PC-9 (cell line): ENCODE measurements at regions not wholly inside any gene's neighbourhood (a gene's known extent, or its start where the extent isn't known, plus 50 kb on each side); places are given as distances from the start of the nearest gene placed in this dataset.

Experiments used
- BruUV-seq: library from RNA; stranded (reverse); fragments of 400-500 nt; replicated peaks from 2 replicates; lab custom pipeline; 2021; lab: Mats Ljungman, UMichigan
- CTCF ChIA-PET: fragments of 300-600 bp; sonication (Branson Sonifier 250); formaldehyde crosslinking; loops from one replicate; lab custom pipeline; 2022; ENCODE audit warnings: antibody characterized with exemption; lab: Charles Lee
- POLR2A ChIA-PET: fragments of 300-600 bp; sonication (Branson Sonifier 250); formaldehyde crosslinking; loops from one replicate; lab custom pipeline; 2022; ENCODE audit warnings: antibody characterized with exemption; ENCODE audit not compliant: unreplicated experiment; lab: Charles Lee
- DNase-seq, 2 experiments: peaks; one replicate each; pipeline versions ENCODE4 v3.0.0 to v3.0.0-alpha.2; 2015 to 2022; ENCODE audit warnings: mixed read lengths in 1 of 2
- H2AFZ ChIP-seq: fragments of 200-600 bp; sonication (generic); 2 replicates; pipeline ENCODE4 v1.8.1; 2017; ENCODE audit warnings: antibody characterized with exemption
- H3F3A ChIP-seq: fragments of 200-600 bp; sonication (generic); 2 replicates; pipeline ENCODE4 v1.8.1; 2017; ENCODE audit warnings: antibody characterized with exemption, mild to moderate bottlenecking, low read depth; ENCODE audit not compliant: insufficient read depth
- H3K27ac ChIP-seq: fragments of 200-600 bp; sonication (generic); 2 replicates; pipeline ENCODE4 v1.6.1; 2016; ENCODE audit warnings: mixed run types
- H3K27me3 ChIP-seq: fragments of 200-600 bp; sonication (generic); 2 replicates; pipeline ENCODE4 v1.6.1; 2016; ENCODE audit warnings: low read depth, mixed run types; ENCODE audit not compliant: insufficient read depth
- H3K36me3 ChIP-seq: fragments of 200-600 bp; sonication (generic); 2 replicates; pipeline ENCODE4 v1.6.1; 2016; ENCODE audit warnings: low read depth, mixed run types
- H3K4me1 ChIP-seq: fragments of 200-600 bp; sonication (generic); replicated peaks from 2 replicates; pipeline ENCODE4 v1.6.1; 2016; ENCODE audit warnings: mixed run types; ENCODE audit not compliant: insufficient read depth
- H3K4me2 ChIP-seq: fragments of 200-600 bp; sonication (generic); 2 replicates; pipeline ENCODE4 v1.6.1; 2017; ENCODE audit warnings: mixed run types
- H3K4me3 ChIP-seq: fragments of 200-600 bp; sonication (generic); 2 replicates; pipeline ENCODE4 v1.6.1; 2016; ENCODE audit warnings: mixed run types
- H3K79me2 ChIP-seq: fragments of 200-600 bp; sonication (generic); 2 replicates; pipeline ENCODE4 v1.6.1; 2017; ENCODE audit warnings: low read depth, mixed run types
- H3K9me2 ChIP-seq: fragments of 200-600 bp; sonication (generic); 2 replicates; pipeline ENCODE4 v1.8.1; 2017; ENCODE audit warnings: mild to moderate bottlenecking; ENCODE audit not compliant: insufficient read depth
- H3K9me3 ChIP-seq: fragments of 200-600 bp; sonication (generic); 2 replicates; pipeline ENCODE4 v1.8.1; 2016; ENCODE audit warnings: low read depth; ENCODE audit not compliant: insufficient read depth
- H4K20me1 ChIP-seq: fragments of 200-600 bp; sonication (generic); 2 replicates; pipeline ENCODE4 v1.8.1; 2017; ENCODE audit not compliant: insufficient read depth
- CTCF ChIP-seq: fragments of 200-600 bp; sonication (generic); conservative IDR thresholded peaks from 2 replicates; pipeline ENCODE4 v1.6.1; 2017; ENCODE audit warnings: mixed run types, antibody characterized with exemption, mild to moderate bottlenecking, moderate library complexity
- EZH2 ChIP-seq: fragments of 200-600 bp; sonication (generic); IDR thresholded peaks from 2 replicates; pipeline ENCODE4 v1.8.0; 2017; ENCODE audit warnings: antibody characterized with exemption, low read depth
- intact Hi-C: fragments of 100-400 bp; cut with micrococcal nuclease; formaldehyde crosslinking; loops from one replicate; pipeline ENCODE4 v1.10.0; 2022; ENCODE audit not compliant: unreplicated experiment

DNA sequence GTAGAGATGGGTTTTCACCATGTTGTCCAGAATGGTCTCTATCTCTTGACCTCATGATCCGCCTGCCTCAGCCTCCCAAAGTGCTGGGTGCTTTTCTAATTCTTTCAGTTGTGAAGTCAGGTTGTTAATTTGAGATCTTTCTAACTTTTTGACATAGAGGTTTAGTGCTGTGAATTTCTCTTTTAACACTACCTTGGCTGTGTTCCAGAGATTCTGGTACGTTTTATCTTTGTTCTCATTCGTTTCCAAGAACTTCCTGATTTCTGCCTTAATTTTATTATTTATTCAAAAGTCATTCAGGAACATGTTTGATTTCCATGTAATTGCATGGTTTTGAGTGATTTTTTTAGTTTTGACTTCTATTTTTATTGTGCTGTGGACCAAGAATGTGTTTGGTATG is 63.5 kb upstream of the CCDC54 start:
- Histone ChIP-seq H3K36me3 (no peaks in the 10 kb centered on the region), H3K4me1 (no peaks in the 10 kb centered on the region), H4K20me1 (no peaks in the 10 kb centered on the region), H3K4me2 (no peak overlapping the region), H3K79me2 (no peaks in the 10 kb centered on the region), H3K4me3 (no peak overlapping the region), H3K9me3 (no peaks in the 10 kb centered on the region; the same call in 1 of the 2 replicates), H3K27me3 (no peaks in the 10 kb centered on the region), H3K9me2 (no peaks in the 10 kb centered on the region; the same call in 1 of the 2 replicates), H2AFZ (no peak overlapping the region), H3F3A (no peaks in the 10 kb centered on the region), H3K27ac (no peak overlapping the region)
- BruUV-seq, result no TSS peak
- ChIA-PET POLR2A (no interaction called here), CTCF (no interaction called here)
- no peak for DNase-seq
- intact Hi-C loops, result no loop called here
- TF ChIP-seq CTCF (no peak), EZH2 (no peak)

DNA sequence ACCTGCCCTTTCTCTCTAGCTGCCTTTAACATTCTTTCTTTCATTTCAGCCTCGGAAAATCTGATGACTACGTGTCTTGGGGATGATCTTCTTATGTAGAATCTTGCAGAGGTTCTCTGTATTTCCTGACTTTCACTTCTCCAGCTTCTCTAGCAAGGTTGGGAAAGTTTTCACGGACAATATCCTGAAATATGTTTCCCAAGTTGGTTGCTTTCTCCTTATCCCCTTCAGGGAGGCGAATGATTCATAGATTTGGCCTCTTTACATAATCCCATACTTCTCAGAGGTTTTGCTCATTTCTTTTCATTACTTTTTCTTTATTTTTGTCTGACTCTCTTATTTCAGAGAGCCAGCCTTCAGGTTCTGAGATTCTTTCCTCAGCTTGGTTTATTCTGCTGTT is 62.1 kb upstream of the CCDC54 start:
- Histone ChIP-seq H3K9me2 (no peaks in the 10 kb centered on the region; the same call in 1 of the 2 replicates), H3K27ac (no peak overlapping the region), H3K4me2 (0 out of 2 replicates have a peak overlapping the region, but pooled peaks have one; percentile 3), H4K20me1 (no peaks in the 10 kb centered on the region), H2AFZ (peak overlapping the region; percentile 7; the same call in 1 of the 2 replicates), H3K27me3 (no peaks in the 10 kb centered on the region), H3K4me1 (no peaks in the 10 kb centered on the region), H3K36me3 (no peaks in the 10 kb centered on the region), H3K9me3 (no peaks in the 10 kb centered on the region; the same call in 1 of the 2 replicates), H3K4me3 (no peak overlapping the region), H3F3A (no peaks in the 10 kb centered on the region), H3K79me2 (no peaks in the 10 kb centered on the region)
- DNase-seq, result no peak
- ChIA-PET POLR2A (no interaction called here), CTCF (no interaction called here)
- BruUV-seq, result no TSS peak
- no peak for TF ChIP-seq EZH2
- no peak for TF ChIP-seq CTCF
- intact Hi-C loops, result no loop called here

- Histone ChIP-seq H3K27me3 (no peaks in the 10 kb centered on the region), H4K20me1 (no peaks in the 10 kb centered on the region), H3F3A (no peaks in the 10 kb centered on the region), H3K4me1 (no peaks in the 10 kb centered on the region), H2AFZ (no peak overlapping the region), H3K9me2 (no peaks in the 10 kb centered on the region), H3K79me2 (no peaks in the 10 kb centered on the region), H3K4me2 (no peak overlapping the region), H3K27ac (no peak overlapping the region), H3K36me3 (no peaks in the 10 kb centered on the region), H3K4me3 (no peak overlapping the region), H3K9me3 (no peaks in the 10 kb centered on the region)
- DNase-seq, result no peak
- ChIA-PET CTCF (no interaction called here), POLR2A (no interaction called here)
- BruUV-seq, result no TSS peak
- TF ChIP-seq CTCF, result no peak
- no peak for TF ChIP-seq EZH2
- intact Hi-C loops, result no loop called here
Measured at GRCh38 chr3:107323723-107324122, 53.5 kb upstream of the CCDC54 start.
